ENCODE measurements at regions not wholly inside any gene's neighbourhood (a gene's known extent, or its start where the extent isn't known, plus 50 kb on each side); places are given as distances from the start of the nearest gene placed in this dataset.

DNA sequence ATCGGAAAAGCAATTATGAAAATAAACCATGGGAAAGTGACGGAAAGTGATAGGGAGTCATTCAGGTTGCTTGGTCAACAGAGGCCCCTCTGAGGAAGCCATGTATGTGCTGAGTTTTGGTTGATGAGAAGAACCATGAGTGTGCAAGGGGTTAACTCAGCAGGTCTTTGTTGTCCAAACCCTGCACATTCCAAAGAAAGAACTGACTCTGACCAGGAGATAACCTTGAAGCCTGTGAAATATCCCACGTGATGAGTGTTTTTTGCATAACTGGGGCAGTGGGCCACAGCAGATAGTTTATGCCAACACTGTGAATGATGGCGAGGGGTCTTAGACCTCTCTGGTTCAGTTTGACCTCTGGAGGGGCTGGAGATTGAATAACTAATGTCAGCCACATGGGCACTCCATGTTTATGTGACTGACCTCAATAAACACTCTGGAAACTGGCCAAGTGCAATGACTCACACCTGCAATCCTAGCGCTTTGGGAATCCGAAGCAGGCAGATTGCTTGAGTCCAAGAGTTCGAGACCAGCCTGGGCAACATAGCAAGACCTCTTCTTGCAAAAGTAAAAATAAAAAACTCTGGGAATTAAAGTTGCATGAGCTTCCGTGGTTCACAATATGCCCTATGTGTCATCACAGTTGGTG is 154.0 kb upstream of the FOXK1 start:
- TF ChIP-seq, protein P1, sequence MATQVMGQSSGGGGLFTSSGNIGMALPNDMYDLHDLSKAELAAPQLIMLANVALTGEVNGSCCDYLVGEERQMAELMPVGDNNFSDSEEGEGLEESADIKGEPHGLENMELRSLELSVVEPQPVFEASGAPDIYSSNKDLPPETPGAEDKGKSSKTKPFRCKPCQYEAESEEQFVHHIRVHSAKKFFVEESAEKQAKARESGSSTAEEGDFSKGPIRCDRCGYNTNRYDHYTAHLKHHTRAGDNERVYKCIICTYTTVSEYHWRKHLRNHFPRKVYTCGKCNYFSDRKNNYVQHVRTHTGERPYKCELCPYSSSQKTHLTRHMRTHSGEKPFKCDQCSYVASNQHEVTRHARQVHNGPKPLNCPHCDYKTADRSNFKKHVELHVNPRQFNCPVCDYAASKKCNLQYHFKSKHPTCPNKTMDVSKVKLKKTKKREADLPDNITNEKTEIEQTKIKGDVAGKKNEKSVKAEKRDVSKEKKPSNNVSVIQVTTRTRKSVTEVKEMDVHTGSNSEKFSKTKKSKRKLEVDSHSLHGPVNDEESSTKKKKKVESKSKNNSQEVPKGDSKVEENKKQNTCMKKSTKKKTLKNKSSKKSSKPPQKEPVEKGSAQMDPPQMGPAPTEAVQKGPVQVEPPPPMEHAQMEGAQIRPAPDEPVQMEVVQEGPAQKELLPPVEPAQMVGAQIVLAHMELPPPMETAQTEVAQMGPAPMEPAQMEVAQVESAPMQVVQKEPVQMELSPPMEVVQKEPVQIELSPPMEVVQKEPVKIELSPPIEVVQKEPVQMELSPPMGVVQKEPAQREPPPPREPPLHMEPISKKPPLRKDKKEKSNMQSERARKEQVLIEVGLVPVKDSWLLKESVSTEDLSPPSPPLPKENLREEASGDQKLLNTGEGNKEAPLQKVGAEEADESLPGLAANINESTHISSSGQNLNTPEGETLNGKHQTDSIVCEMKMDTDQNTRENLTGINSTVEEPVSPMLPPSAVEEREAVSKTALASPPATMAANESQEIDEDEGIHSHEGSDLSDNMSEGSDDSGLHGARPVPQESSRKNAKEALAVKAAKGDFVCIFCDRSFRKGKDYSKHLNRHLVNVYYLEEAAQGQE (IDR thresholded peaks at IDR 0.05; ENCODE audit: insufficient read depth in 1 of 2, low read depth in 2 of 2, low read length in 1 of 2) = no peak
- TF ChIP-seq CTCF (IDR thresholded peaks at IDR 0.05) (no peak), POLR2AphosphoS5 (IDR thresholded peaks at IDR 0.05; ENCODE audit: low read depth, low read length) (no peak), SIN3A (IDR thresholded peaks at IDR 0.05; ENCODE audit: borderline replicate concordance, insufficient read depth, low read depth, low read length) (no peak)

Measured in Panc1 (cell line).